ENCODE measurements at regions not wholly inside any gene's neighbourhood (a gene's known extent, or its start where the extent isn't known, plus 50 kb on each side); places are given as distances from the start of the nearest gene placed in this dataset.

- WGBS, 4 donors: 43 to 62% (median 60%) methylated on average over 8 of the region's 8 CpGs
Measured at GRCh38 chr3:59245859-59246501, 196.2 kb upstream of the CFAP20DC start.

GRCh38 chr3:59245300-59245858, 195.6 kb upstream of the CFAP20DC start:
- intact Hi-C loops (cut with DNase I): no loop called here
- no peaks in the 10 kb centered on the region for H3K36me3 ChIP-seq (replicated peaks in 1 of 2)
- H3K27me3 ChIP-seq: no peaks in the 10 kb centered on the region
- 13 to 25% (median 21%) methylated on average over 5 of the region's 5 CpGs for WGBS, 4 donors
- H3K27ac ChIP-seq: no peak overlapping the region
- TF ChIP-seq CTCF (IDR thresholded peaks at IDR 0.05): no peak
- TF ChIP-seq POLR2A (IDR thresholded peaks at IDR 0.05): no peak
- DNase-seq: no peak
- H3K4me3 ChIP-seq: no peak overlapping the region
- H3K9me3 ChIP-seq (replicated peaks in 1 of 3): no peaks in the 10 kb centered on the region
- no peaks in the 10 kb centered on the region for H3K4me1 ChIP-seq (replicated peaks in 1 of 2)

More at GRCh38 chr3:59245859-59246501, 196.2 kb upstream of the CFAP20DC start:
- Histone ChIP-seq H3K9me3 (replicated peaks in 1 of 3) (no peaks in the 10 kb centered on the region), H3K4me3 (no peak overlapping the region), H3K4me1 (replicated peaks in 1 of 2) (no peaks in the 10 kb centered on the region), H3K27me3 (no peaks in the 10 kb centered on the region), H3K27ac (no peak overlapping the region), H3K36me3 (replicated peaks in 1 of 2) (no peaks in the 10 kb centered on the region)
- intact Hi-C loops (cut with DNase I): no loop called here
- TF ChIP-seq CTCF (IDR thresholded peaks at IDR 0.05): no peak
- TF ChIP-seq POLR2A (IDR thresholded peaks at IDR 0.05): no peak
- peak in 4 of 7 donors; percentile 25 to 53 (median 31) for DNase-seq

GRCh38 chr3:59244343-59244742, 194.5 kb upstream of the CFAP20DC start:
- TF ChIP-seq CTCF (IDR thresholded peaks at IDR 0.05) (no peak), POLR2A (IDR thresholded peaks at IDR 0.05) (no peak)
- Histone ChIP-seq H3K27me3 (no peaks in the 10 kb centered on the region), H3K4me3 (no peak overlapping the region), H3K36me3 (replicated peaks in 1 of 2) (no peaks in the 10 kb centered on the region), H3K27ac (no peak overlapping the region), H3K9me3 (replicated peaks in 1 of 3) (no peaks in the 10 kb centered on the region), H3K4me1 (replicated peaks in 1 of 2) (no peaks in the 10 kb centered on the region)
- intact Hi-C loops (cut with DNase I): no loop called here
- DNase-seq: no peak
- WGBS, 4 donors: 89 to 91% (median 90%) methylated on average over 6 of the region's 6 CpGs

- 78 to 91% (median 84%) methylated on average over 1 of the region's 1 CpG for WGBS, 4 donors
- intact Hi-C loops (cut with DNase I): no loop called here
- no peaks in the 10 kb centered on the region for H3K36me3 ChIP-seq (replicated peaks in 1 of 2)
- DNase-seq: no peak
- no peaks in the 10 kb centered on the region for H3K4me1 ChIP-seq (replicated peaks in 1 of 2)
- TF ChIP-seq CTCF (IDR thresholded peaks at IDR 0.05): no peak
- no peak for TF ChIP-seq POLR2A (IDR thresholded peaks at IDR 0.05)
- H3K27me3 ChIP-seq: no peaks in the 10 kb centered on the region
- H3K27ac ChIP-seq: no peak overlapping the region
- H3K4me3 ChIP-seq: no peak overlapping the region
- H3K9me3 ChIP-seq (replicated peaks in 1 of 3): no peaks in the 10 kb centered on the region
Measured at GRCh38 chr3:59243476-59243875, 193.7 kb upstream of the CFAP20DC start.
